Hepatocyte (in vitro differentiated cells): ENCODE measurements at regions not wholly inside any gene's neighbourhood (a gene's known extent, or its start where the extent isn't known, plus 50 kb on each side); places are given as distances from the start of the nearest gene placed in this dataset.
"Not testable (repeated sequence)": the region's sequence is repeated elsewhere in the genome, so short reads cannot be mapped to it uniquely, and the experiment has no call there.

ENCODE experiments used
- DNase-seq: peaks from one replicate; pipeline ENCODE4 v3.0.0-alpha.2; 2016; ENCODE audit warnings: low spot score
- H2AFZ ChIP-seq: fragments of 200-600 bp; sonication (generic); 2 replicates; pipeline ENCODE4 v1.6.0; 2016; ENCODE audit warnings: antibody characterized with exemption, mild to moderate bottlenecking
- H3K27ac ChIP-seq: fragments of 200-600 bp; sonication (generic); 2 replicates; pipeline ENCODE4 v1.5.1; 2016; ENCODE audit warnings: mild to moderate bottlenecking
- H3K27me3 ChIP-seq: fragments of 200-600 bp; sonication (generic); 2 replicates; pipeline ENCODE4 v1.6.1; 2016
- H3K36me3 ChIP-seq: fragments of 200-600 bp; sonication (generic); replicated peaks from 2 replicates; pipeline ENCODE4 v1.5.1; 2016; ENCODE audit warnings: low read depth; ENCODE audit not compliant: insufficient read depth
- H3K4me1 ChIP-seq: fragments of 200-600 bp; sonication (generic); 2 replicates; pipeline ENCODE4 v1.5.1; 2016; ENCODE audit warnings: mild to moderate bottlenecking, moderate library complexity; ENCODE audit not compliant: insufficient read depth
- H3K4me2 ChIP-seq: fragments of 200-600 bp; sonication (generic); 2 replicates; pipeline ENCODE4 v1.6.0; 2016
- H3K4me3 ChIP-seq: fragments of 200-600 bp; sonication (generic); 2 replicates; pipeline ENCODE4 v1.5.1; 2016; ENCODE audit warnings: mild to moderate bottlenecking
- H3K79me2 ChIP-seq: fragments of 200-600 bp; sonication (generic); 2 replicates; pipeline ENCODE4 v1.6.0; 2017; ENCODE audit warnings: mild to moderate bottlenecking
- H3K9me2 ChIP-seq: fragments of 200-600 bp; sonication (generic); replicated peaks from 2 replicates; pipeline ENCODE4 v1.6.0; 2017; ENCODE audit warnings: mild to moderate bottlenecking; ENCODE audit not compliant: insufficient read depth
- H3K9me3 ChIP-seq: fragments of 200-600 bp; sonication (generic); 2 replicates; pipeline ENCODE4 v1.5.1; 2016; ENCODE audit warnings: low read depth, mild to moderate bottlenecking
- H4K20me1 ChIP-seq: fragments of 200-600 bp; sonication (generic); 2 replicates; pipeline ENCODE4 v1.6.0; 2016; ENCODE audit warnings: mild to moderate bottlenecking; ENCODE audit not compliant: insufficient read depth, poor library complexity, severe bottlenecking
- CTCF ChIP-seq: fragments of 200-600 bp; sonication (generic); IDR thresholded peaks from 2 replicates; pipeline ENCODE4 v1.5.1; 2016; ENCODE audit warnings: antibody characterized with exemption, mild to moderate bottlenecking; ENCODE audit not compliant: poor library complexity
- EZH2 ChIP-seq: fragments of 200-600 bp; sonication (generic); IDR thresholded peaks from 2 replicates; pipeline ENCODE4 v1.6.1; 2016; ENCODE audit warnings: antibody characterized with exemption, mild to moderate bottlenecking, borderline replicate concordance
- EZH2phosphoT487 ChIP-seq: fragments of 200-600 bp; sonication (generic); IDR thresholded peaks from one replicate; pipeline ENCODE4 v1.6.1; 2018; ENCODE audit warnings: antibody characterized with exemption, mild to moderate bottlenecking, low read depth, moderate library complexity; ENCODE audit not compliant: unreplicated experiment, severe bottlenecking
- WGBS: methylation state at CpG from one replicate; pipeline ENCODE4 v1.1.6; 2016; ENCODE audit warnings: low lambda C conversion rate; ENCODE audit errors: missing lambda C conversion rate; 5-methylcytosine and 5-hydroxymethylcytosine counted together

DNA sequence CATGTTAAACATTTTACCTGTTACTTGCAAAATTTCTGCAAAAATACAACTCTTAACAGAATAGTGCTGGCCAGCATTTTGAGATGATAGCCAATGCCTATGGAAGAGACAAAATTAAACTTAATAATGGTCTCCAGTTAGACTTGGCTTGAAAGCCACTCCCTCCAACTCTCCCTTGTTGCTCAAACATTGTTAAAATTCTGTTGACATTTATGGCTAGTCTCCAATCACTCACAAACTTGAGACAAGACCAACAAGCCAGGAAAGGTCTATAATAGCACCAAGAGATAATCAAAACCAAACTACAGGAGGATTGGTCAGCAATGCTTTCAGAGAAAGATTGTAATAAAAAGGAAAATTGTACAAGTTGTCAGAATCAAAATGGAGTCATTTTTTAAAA lies 770.7 kb upstream of the NXPH2 start:
- H3K4me2 ChIP-seq = no peak overlapping the region
- no peak for TF ChIP-seq EZH2
- no peak for TF ChIP-seq EZH2phosphoT487
- no peak for TF ChIP-seq CTCF
- no peak overlapping the region for H2AFZ ChIP-seq

DNA sequence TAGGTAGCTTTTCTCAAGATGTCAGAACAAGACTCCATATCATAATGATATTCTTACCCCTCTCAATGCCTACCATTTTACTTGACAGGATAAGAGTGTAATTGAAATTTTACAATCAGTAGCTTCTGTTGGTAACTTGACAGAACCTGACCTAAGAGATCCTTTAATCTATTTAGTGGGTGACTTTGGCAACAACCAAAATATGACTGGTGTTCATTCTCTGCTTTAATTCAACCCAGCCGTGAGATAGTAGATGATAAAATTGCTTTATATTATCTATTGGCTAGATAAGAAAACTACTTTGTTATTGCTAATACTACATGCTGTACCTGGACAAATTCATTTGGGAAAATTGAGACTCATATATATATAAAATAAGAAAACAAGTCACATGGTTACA lies 770.2 kb upstream of the NXPH2 start:
- Histone ChIP-seq H3K4me1 (no peaks in the 10 kb centered on the region), H3K4me2 (no peak overlapping the region), H3K4me3 (no peak overlapping the region), H3K9me2 (no peaks in the 10 kb centered on the region), H4K20me1 (no peaks in the 10 kb centered on the region), H2AFZ (no peak overlapping the region), H3K79me2 (no peaks in the 10 kb centered on the region), H3K27ac (no peak overlapping the region), H3K36me3 (no peaks in the 10 kb centered on the region), H3K27me3 (no peaks in the 10 kb centered on the region), H3K9me3 (no peaks in the 10 kb centered on the region)
- no peak for DNase-seq
- WGBS = 0% methylated on average over 1 of the region's 1 CpG
- no peak for TF ChIP-seq EZH2
- no peak for TF ChIP-seq EZH2phosphoT487
- TF ChIP-seq CTCF = no peak

More for the DNA sequence above, 770.7 kb upstream of the NXPH2 start:
- H3K4me1 ChIP-seq = no peaks in the 10 kb centered on the region
- H3K4me3 ChIP-seq = no peak overlapping the region
- H3K9me3 ChIP-seq = no peaks in the 10 kb centered on the region
- H3K27me3 ChIP-seq = no peaks in the 10 kb centered on the region
- H3K27ac ChIP-seq = no peak overlapping the region
- H3K9me2 ChIP-seq = no peaks in the 10 kb centered on the region
- no peaks in the 10 kb centered on the region for H3K36me3 ChIP-seq
- DNase-seq = no peak
- no peaks in the 10 kb centered on the region for H4K20me1 ChIP-seq
- H3K79me2 ChIP-seq = no peaks in the 10 kb centered on the region

DNA sequence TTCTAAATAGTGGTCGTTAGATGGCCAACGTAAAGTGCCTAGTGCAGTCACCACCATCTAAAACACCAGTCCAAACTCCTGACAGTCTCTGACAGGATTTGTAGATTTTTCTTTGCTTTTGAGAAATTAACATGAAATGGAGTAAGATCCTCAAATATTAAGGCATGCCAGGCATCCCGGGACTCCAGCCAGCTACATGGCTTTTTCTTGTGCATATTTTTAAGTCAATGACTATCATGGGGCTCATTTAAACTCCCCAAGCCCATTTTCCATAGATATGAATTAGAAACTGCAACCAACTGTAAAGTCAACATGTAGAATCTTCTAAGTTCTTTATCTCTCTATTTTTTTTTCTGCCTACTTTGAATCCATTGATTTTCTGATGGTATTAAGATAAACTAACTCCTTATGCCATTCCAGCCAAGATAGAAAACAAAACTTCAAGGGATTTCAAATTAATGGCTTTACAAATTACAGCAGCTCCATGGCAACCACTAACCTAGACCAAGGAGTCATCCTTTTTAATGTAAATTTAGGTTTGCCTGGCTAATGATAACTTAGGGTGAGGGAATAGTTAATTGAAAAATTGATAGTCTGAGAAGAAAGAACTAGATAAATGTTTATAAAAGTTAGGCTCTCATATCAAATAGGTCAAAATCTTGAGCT lies 764.1 kb upstream of the NXPH2 start:
- Histone ChIP-seq H2AFZ (no peak overlapping the region), H3K4me3 (no peak overlapping the region), H3K4me1 (no peaks in the 10 kb centered on the region), H4K20me1 (no peaks in the 10 kb centered on the region), H3K4me2 (no peak overlapping the region), H3K27ac (no peak overlapping the region), H3K36me3 (no peaks in the 10 kb centered on the region), H3K27me3 (no peaks in the 10 kb centered on the region), H3K79me2 (no peaks in the 10 kb centered on the region), H3K9me2 (no peaks in the 10 kb centered on the region), H3K9me3 (no peaks in the 10 kb centered on the region)
- DNase-seq = no peak
- WGBS = 63% methylated on average over 3 of the region's 3 CpGs
- TF ChIP-seq EZH2 (no peak), CTCF (no peak), EZH2phosphoT487 (no peak)

DNA sequence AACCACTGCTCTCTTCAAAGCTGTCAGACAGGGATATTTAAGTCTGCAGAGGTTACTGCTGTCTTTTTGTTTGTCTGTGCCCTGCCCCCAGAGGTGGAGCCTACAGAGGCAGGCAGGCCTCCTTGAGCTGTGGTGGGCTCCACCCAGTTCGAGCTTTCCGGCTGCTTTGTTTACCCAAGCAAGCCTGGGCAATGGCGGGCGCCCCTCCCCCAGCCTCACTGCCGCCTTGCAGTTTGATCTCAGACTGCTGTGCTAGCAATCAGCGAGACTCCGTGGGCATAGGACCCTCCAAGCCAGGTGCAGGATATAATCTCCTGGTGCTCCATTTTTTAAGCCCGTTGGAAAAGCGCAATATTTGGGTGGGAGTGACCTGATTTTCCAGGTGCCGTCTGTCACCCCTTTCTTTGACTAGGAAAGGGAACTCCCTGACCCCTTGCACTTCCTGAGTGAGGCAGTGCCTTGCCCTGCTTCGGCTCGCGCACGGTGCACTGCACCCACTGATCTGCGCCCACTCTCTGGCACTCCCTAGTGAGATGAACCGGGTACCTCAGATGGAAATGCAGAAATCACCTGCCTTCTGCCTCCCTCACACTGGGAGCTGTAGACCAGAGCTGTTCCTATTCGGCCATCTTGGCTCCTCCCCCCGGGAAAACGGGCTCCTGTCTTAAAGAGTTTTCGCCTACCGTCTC lies 758.3 kb upstream of the NXPH2 start:
- H3K4me1 ChIP-seq, DNase-seq, H3K4me3 ChIP-seq, H4K20me1 ChIP-seq, H3K4me2 ChIP-seq, H3K27me3 ChIP-seq, H3K9me2 ChIP-seq, H2AFZ ChIP-seq, H3K27ac ChIP-seq, H3K36me3 ChIP-seq, H3K9me3 ChIP-seq, H3K79me2 ChIP-seq: not testable (repeated sequence)
- WGBS = 94% methylated on average over 17 of the region's 21 CpGs
